H1 (cell line): ENCODE measurements at regions not wholly inside any gene's neighbourhood (a gene's known extent, or its start where the extent isn't known, plus 50 kb on each side); places are given as distances from the start of the nearest gene placed in this dataset.

Experiments used
- ATF2 ChIP-seq: IDR thresholded peaks from 2 replicates; pipeline ENCODE4 v1.6.1; 2012; ENCODE audit warnings: low read length, inconsistent platforms
- BRCA1 ChIP-seq: IDR thresholded peaks from 2 replicates; pipeline ENCODE4 v1.6.1; 2012; ENCODE audit warnings: low read depth, low read length, improper control_type of control experiment
- CHD7 ChIP-seq: fragments of 300-600 bp; sonication (generic); IDR thresholded peaks from 2 replicates; pipeline ENCODE4 v1.7.1; 2012; ENCODE audit warnings: low read length, moderate library complexity, mild to moderate bottlenecking, inconsistent platforms; ENCODE audit not compliant: insufficient replicate concordance
- CREB1 ChIP-seq: IDR thresholded peaks from 2 replicates; pipeline ENCODE4 v1.6.1; 2012; ENCODE audit warnings: inconsistent platforms
- E2F6 ChIP-seq: IDR thresholded peaks from 2 replicates; pipeline ENCODE4 v1.6.1; 2012; ENCODE audit warnings: inconsistent platforms
- PHF8 ChIP-seq: fragments of 200-600 bp; sonication (generic); conservative IDR thresholded peaks from 2 replicates; pipeline ENCODE4 v1.7.1; 2012; ENCODE audit warnings: low read depth, mild to moderate bottlenecking, inconsistent platforms, low read length, moderate library complexity
- POLR2AphosphoS5 ChIP-seq: IDR thresholded peaks from 2 replicates; pipeline ENCODE4 v1.6.1; 2011; ENCODE audit warnings: low read depth, low read length
- SIX5 ChIP-seq: IDR thresholded peaks from 2 replicates; pipeline ENCODE4 v1.6.1; 2011; ENCODE audit warnings: mild to moderate bottlenecking, low read depth, low read length
- SP1 ChIP-seq: IDR thresholded peaks from 2 replicates; pipeline ENCODE4 v1.6.1; 2011; ENCODE audit warnings: low read depth, low read length
- SRF ChIP-seq: IDR thresholded peaks from 2 replicates; pipeline ENCODE4 v1.6.1; 2011; ENCODE audit warnings: mild to moderate bottlenecking, low read depth, low read length, moderate library complexity
- TCF12 ChIP-seq: IDR thresholded peaks from 2 replicates; pipeline ENCODE4 v1.6.1; 2011; ENCODE audit warnings: low read depth, mild to moderate bottlenecking, low read length

- no peak for TF ChIP-seq CHD7
- no peak for TF ChIP-seq PHF8
- TF ChIP-seq SRF: no peak
- no peak for TF ChIP-seq CREB1
- no peak for TF ChIP-seq BRCA1
- no peak for TF ChIP-seq ATF2
- no peak for TF ChIP-seq SIX5
- TF ChIP-seq POLR2AphosphoS5: no peak
- no peak for TF ChIP-seq E2F6
- TF ChIP-seq TCF12: no peak
- TF ChIP-seq SP1: no peak
Measured at GRCh38 chr1:116231752-116232151, 120.6 kb downstream of the MAB21L3 start (continued).
